ENCODE measurements at regions not wholly inside any gene's neighbourhood (a gene's known extent, or its start where the extent isn't known, plus 50 kb on each side); places are given as distances from the start of the nearest gene placed in this dataset.

- ChIA-PET POLR2A (no interaction called here), CTCF (no interaction called here)
- TF ChIP-seq SP1 (IDR thresholded peaks at IDR 0.05) (no peak), FOXA1 (IDR thresholded peaks at IDR 0.05) (no peak), FOXK2 (IDR thresholded peaks at IDR 0.05) (no peak), BHLHE40 (IDR thresholded peaks at IDR 0.05; ENCODE audit: borderline replicate concordance) (no peak), HDGF (IDR thresholded peaks at IDR 0.05; ENCODE audit: borderline replicate concordance) (no peak), ZNF384 (IDR thresholded peaks at IDR 0.05) (no peak)
- TF ChIP-seq, protein P1, sequence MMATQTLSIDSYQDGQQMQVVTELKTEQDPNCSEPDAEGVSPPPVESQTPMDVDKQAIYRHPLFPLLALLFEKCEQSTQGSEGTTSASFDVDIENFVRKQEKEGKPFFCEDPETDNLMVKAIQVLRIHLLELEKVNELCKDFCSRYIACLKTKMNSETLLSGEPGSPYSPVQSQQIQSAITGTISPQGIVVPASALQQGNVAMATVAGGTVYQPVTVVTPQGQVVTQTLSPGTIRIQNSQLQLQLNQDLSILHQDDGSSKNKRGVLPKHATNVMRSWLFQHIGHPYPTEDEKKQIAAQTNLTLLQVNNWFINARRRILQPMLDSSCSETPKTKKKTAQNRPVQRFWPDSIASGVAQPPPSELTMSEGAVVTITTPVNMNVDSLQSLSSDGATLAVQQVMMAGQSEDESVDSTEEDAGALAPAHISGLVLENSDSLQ (IDR thresholded peaks at IDR 0.05) = no peak
- DNase-seq (ENCODE audit: extremely low spot score) = no peak
Measured at GRCh38 chr9:13382595-13382994, 103.1 kb upstream of the MPDZ start.

DNA sequence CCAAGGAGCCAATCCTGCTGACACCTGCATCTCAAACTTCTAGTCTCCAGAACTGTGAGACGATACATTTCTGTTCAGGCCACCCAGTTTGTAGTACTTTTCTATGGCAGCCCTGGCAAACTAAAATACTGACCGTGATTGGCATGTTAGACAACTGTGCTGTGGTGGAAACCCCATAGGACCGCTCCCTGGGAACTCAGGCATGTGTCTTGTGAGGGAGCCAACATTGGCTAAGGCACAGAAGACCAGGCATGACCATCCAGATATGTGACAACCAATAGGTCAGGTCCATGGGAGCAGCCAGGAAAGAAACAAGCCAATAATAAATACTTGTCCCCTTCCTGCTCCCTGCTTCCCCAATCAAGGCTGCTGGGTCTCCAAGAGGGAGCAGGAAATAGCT lies 101.4 kb upstream of the MPDZ start:
- DNase-seq (ENCODE audit: extremely low spot score) = no peak
- no peak for TF ChIP-seq CTBP1 (IDR thresholded peaks at IDR 0.05; ENCODE audit: borderline replicate concordance)
- TF ChIP-seq ARNT (IDR thresholded peaks at IDR 0.05) = no peak
- no peak for TF ChIP-seq FOXK2 (IDR thresholded peaks at IDR 0.05)
- no peak for TF ChIP-seq ZNF384 (IDR thresholded peaks at IDR 0.05)
- no peak for TF ChIP-seq HDGF (IDR thresholded peaks at IDR 0.05; ENCODE audit: borderline replicate concordance)
- no peak for TF ChIP-seq BHLHE40 (IDR thresholded peaks at IDR 0.05; ENCODE audit: borderline replicate concordance)
- no peak for TF ChIP-seq NFRKB (IDR thresholded peaks at IDR 0.05)
- TF ChIP-seq FOXM1 (IDR thresholded peaks at IDR 0.05; ENCODE audit: borderline replicate concordance) = no peak
- TF ChIP-seq, protein P1 (IDR thresholded peaks at IDR 0.05) = no peak
- no peak for TF ChIP-seq TARDBP (IDR thresholded peaks at IDR 0.05)
- no peak for TF ChIP-seq SUZ12 (IDR thresholded peaks at IDR 0.05)

GRCh38 chr9:13378154-13378553 lies 98.7 kb upstream of the MPDZ start:
- CTCF ChIA-PET = no interaction called here
- TF ChIP-seq LEF1 (IDR thresholded peaks at IDR 0.05; ENCODE audit: borderline replicate concordance) (no peak), NFRKB (IDR thresholded peaks at IDR 0.05) (no peak), CTBP1 (IDR thresholded peaks at IDR 0.05; ENCODE audit: borderline replicate concordance) (no peak), ELF4 (IDR thresholded peaks at IDR 0.05) (no peak), BHLHE40 (IDR thresholded peaks at IDR 0.05; ENCODE audit: borderline replicate concordance) (no peak), L3MBTL2 (conservative IDR thresholded peaks at IDR 0.05) (no peak), ZNF384 (IDR thresholded peaks at IDR 0.05) (no peak), HDGF (IDR thresholded peaks at IDR 0.05; ENCODE audit: borderline replicate concordance) (no peak), SP1 (IDR thresholded peaks at IDR 0.05) (no peak), FOXM1 (IDR thresholded peaks at IDR 0.05; ENCODE audit: borderline replicate concordance) (no peak), ARNT (IDR thresholded peaks at IDR 0.05) (no peak), FOXK2 (IDR thresholded peaks at IDR 0.05) (no peak), SUZ12 (IDR thresholded peaks at IDR 0.05) (no peak), TARDBP (IDR thresholded peaks at IDR 0.05) (no peak), FOXA1 (IDR thresholded peaks at IDR 0.05) (no peak)
- TF ChIP-seq, protein P1 (IDR thresholded peaks at IDR 0.05) = no peak
- no peak for DNase-seq (ENCODE audit: extremely low spot score)
- POLR2A ChIA-PET = no interaction called here

More for the DNA sequence above, 101.4 kb upstream of the MPDZ start:
- CTCF ChIA-PET = no interaction called here
- POLR2A ChIA-PET = no interaction called here

- ChIA-PET POLR2A (no interaction called here), CTCF (no interaction called here)
- DNase-seq (ENCODE audit: extremely low spot score) = no peak
- TF ChIP-seq HDGF (IDR thresholded peaks at IDR 0.05; ENCODE audit: borderline replicate concordance) (no peak), L3MBTL2 (conservative IDR thresholded peaks at IDR 0.05) (no peak), SP1 (IDR thresholded peaks at IDR 0.05) (no peak), FOXM1 (IDR thresholded peaks at IDR 0.05; ENCODE audit: borderline replicate concordance) (no peak), CTBP1 (IDR thresholded peaks at IDR 0.05; ENCODE audit: borderline replicate concordance) (no peak), FOXA1 (IDR thresholded peaks at IDR 0.05) (no peak), FOXK2 (IDR thresholded peaks at IDR 0.05) (no peak), TARDBP (IDR thresholded peaks at IDR 0.05) (no peak), SUZ12 (IDR thresholded peaks at IDR 0.05) (no peak), ZNF384 (IDR thresholded peaks at IDR 0.05) (no peak), BHLHE40 (IDR thresholded peaks at IDR 0.05; ENCODE audit: borderline replicate concordance) (no peak), NFRKB (IDR thresholded peaks at IDR 0.05) (no peak), LEF1 (IDR thresholded peaks at IDR 0.05; ENCODE audit: borderline replicate concordance) (no peak), ELF4 (IDR thresholded peaks at IDR 0.05) (no peak), ARNT (IDR thresholded peaks at IDR 0.05) (no peak)
- TF ChIP-seq, protein P1 (IDR thresholded peaks at IDR 0.05) = no peak
Measured at GRCh38 chr9:13377171-13377925, 97.9 kb upstream of the MPDZ start.

DNA sequence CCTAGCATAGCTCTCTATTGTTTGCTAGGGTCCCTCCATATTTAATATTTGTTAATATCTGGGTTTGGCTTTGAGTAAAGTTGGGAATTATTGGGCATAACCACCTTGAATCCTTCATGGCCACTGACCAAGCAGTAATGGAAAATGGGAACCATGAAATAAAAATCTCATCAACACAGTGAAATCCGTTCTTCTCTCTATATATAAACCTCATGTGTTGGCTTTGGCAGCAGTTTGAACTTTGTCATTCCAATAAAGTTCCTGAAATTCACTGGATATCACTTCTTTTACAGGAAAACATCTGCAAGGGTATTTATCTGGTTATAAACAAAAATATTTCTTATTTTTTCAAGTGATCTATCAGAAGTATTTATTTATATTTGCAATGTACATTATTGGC lies 93.0 kb upstream of the MPDZ start:
- POLR2A ChIA-PET = no interaction called here
- no peak for DNase-seq (ENCODE audit: extremely low spot score)
- TF ChIP-seq LEF1 (IDR thresholded peaks at IDR 0.05; ENCODE audit: borderline replicate concordance) (no peak), HDGF (IDR thresholded peaks at IDR 0.05; ENCODE audit: borderline replicate concordance) (no peak), FOXA1 (IDR thresholded peaks at IDR 0.05) (no peak), L3MBTL2 (conservative IDR thresholded peaks at IDR 0.05) (no peak), FOXM1 (IDR thresholded peaks at IDR 0.05; ENCODE audit: borderline replicate concordance) (no peak), CTBP1 (IDR thresholded peaks at IDR 0.05; ENCODE audit: borderline replicate concordance) (no peak), SUZ12 (IDR thresholded peaks at IDR 0.05) (no peak), NFRKB (IDR thresholded peaks at IDR 0.05) (no peak), SP1 (IDR thresholded peaks at IDR 0.05) (no peak)
- TF ChIP-seq, protein P1 (IDR thresholded peaks at IDR 0.05) = no peak
- CTCF ChIA-PET = no interaction called here

All from HEK293T (cell line).